NCI-H460 (cell line): ENCODE measurements at regions not wholly inside any gene's neighbourhood (a gene's known extent, or its start where the extent isn't known, plus 50 kb on each side); places are given as distances from the start of the nearest gene placed in this dataset.
"Not testable (repeated sequence)": the region's sequence is repeated elsewhere in the genome, so short reads cannot be mapped to it uniquely, and the experiment has no call there.

Source experiments
- DNase-seq: peaks from one replicate; pipeline ENCODE4 v3.0.0-alpha.2; 2016; ENCODE audit warnings: low read depth; ENCODE audit errors: extremely low read depth

DNA sequence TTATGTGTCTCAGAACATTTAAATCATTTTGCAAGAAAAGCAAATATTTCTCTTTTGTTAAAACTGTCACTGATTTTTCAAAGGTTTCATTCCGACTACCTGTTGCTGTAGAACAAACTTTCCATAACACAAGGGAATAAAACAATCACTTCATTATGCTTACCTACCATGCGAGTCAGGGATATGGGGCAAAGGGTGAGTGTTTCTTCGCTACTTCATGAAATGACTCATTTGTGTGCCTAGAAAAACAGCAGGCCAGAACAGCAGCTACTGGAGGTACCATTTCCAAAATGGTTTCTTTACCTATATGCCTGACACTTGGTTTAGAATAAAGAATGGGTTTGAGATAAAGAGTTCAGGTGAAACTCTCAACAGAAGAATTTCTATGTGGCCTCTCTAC, 712.5 kb downstream of the PLOD2 start:
- DNase-seq: no peak

DNA sequence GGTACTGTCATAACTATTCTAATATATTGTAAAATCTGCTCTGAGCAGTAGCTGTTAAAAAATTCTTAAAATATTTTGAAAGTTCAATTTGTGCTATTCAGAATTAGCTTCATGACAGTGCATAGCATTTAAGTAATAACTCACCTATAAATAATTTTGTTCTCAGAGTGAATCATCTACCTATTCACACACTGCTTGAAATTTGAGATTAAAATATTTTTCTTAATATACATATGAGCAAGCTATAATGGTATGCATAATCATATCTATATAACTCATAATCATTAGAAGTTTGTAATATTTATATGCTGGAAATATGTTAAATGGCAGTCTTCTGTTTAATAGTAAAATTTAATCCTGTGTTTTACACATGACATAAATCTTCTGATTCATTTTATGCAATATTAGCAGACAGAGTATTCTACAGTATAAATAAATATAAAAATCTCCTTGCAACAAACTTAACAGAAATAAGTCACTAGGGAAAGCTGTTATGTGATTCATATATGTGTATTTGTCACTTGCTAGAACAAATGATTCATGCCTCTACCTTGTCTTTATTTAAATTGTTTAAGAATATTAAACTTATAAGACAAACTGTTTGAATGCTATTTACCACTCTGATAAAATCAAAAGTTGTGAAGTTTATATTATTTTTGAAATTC, 710.8 kb downstream of the PLOD2 start:
- no peak for DNase-seq

DNA sequence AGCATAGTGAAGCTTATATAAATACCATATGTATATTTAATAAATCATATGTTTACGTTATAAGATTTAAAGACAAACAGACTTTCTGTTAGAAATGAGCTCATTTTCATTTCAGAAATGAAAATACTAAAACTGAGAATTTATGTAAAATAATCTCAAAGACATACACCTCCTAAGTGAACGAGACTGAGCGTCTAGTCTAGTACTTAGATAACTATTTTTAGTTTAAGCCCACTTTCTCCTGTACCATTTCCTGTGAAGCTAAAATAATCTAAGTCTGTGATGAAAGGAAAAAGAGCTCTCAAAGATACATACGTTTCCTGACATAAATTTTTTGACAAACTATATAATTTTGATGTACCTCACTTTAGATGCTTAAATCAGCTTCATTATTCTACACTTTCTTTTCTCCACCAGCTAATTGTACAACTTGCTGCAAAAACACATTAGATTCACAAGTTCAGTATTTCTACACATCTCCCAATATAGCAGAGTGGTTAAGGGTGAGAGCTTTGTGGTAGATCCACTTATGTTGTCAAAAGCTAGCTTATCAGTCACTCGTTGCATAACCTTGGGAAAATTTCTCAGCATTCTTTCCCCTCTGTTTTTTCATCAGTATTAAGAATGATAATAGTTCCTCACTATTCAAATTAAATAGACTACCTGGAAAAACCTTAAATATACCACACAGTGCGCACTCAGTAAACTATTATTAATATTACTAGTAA, 703.0 kb downstream of the PLOD2 start:
- no peak for DNase-seq

DNA sequence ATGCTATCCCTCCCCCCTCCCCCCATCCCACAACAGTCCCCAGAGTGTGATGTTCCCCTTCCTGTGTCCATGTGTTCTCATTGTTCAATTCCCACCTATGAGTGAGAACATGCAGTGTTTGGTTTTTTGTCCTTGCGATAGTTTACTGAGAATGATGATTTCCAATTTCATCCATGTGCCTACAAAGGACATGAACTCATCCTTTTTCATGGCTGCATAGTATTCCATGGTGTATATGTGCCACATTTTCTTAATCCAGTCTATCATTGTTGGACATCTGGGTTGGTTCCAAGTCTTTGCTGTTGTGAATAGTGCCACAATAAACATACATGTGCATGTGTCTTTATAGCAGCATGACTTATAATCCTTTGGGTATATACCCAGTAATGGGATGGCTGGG, 701.3 kb downstream of the PLOD2 start:
- not testable (repeated sequence) for DNase-seq

DNA sequence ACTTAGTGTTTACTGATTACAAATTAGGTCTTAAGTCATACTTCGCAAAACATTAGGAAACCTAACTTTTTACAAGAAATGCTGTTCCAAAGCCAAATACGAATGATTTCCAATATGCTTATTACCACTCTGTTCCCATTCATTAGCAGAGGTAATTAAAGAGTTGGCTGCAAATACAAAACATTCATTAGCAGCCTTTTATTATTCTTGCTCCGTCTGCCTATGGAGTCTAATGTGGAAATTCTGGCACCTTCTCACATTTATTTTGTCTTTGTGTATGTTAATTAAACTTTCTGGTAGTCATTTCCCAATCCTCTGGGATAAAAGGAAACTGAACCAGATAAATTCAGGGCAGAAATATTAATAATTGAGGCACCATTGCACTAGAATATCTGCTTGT, 689.0 kb downstream of the PLOD2 start:
- no peak for DNase-seq

DNA sequence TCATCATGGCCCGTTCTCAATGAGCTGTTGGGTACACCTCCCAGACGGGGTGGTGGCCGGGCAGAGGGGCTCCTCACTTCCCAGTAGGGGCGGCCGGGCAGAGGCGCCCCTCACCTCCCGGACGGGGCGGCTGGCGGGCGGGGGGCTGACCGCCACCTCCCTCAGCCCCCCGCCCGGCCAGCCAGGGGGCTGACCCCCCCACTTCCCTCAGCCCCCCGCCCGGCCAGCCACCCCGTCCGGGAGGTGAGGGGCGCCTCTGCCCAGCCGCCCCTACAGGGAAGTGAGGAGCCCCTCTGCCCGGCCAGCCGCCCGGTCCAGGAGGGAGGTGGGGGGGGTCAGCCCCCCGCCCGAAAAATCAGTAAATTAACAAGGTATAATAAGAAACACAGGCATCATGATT, 678.2 kb downstream of the PLOD2 start:
- DNase-seq: not testable (repeated sequence)

DNA sequence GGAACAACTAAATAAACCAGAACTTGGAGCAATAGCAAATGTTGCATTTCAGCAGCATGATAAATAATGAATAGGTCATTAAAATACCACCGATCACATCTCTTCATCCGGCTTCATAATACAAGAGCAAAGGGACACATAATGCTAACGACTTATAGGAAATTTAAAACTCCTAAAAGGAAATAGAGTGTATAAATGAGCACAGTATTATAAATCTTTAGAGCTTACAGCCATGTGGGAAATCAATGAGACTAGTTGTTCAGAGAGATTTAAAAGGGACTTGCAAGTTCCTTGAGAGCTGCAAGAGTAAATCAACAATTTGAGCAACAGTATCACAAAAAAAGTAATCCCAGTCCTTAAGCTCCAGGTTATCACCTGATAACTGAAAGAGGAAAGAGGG, 677.0 kb downstream of the PLOD2 start:
- no peak for DNase-seq

DNA sequence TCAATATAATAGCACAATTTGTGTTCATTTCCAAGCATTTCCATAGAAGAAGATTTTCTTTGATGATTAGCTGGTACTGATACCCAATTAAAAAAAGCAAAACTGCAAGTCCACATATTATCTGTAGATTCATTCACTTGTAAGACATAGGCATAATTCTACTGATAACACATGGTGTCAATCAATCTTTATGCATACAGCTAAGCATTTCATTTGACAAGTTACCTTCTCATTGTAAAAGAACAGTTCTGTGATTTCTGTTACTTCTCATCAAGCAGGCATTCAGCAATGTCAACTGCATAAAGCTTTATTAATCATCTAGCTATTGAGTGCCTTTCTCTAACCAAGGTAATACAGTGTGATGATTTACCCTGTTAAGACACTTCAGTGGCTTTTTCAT, 672.0 kb downstream of the PLOD2 start:
- DNase-seq: no peak

DNA sequence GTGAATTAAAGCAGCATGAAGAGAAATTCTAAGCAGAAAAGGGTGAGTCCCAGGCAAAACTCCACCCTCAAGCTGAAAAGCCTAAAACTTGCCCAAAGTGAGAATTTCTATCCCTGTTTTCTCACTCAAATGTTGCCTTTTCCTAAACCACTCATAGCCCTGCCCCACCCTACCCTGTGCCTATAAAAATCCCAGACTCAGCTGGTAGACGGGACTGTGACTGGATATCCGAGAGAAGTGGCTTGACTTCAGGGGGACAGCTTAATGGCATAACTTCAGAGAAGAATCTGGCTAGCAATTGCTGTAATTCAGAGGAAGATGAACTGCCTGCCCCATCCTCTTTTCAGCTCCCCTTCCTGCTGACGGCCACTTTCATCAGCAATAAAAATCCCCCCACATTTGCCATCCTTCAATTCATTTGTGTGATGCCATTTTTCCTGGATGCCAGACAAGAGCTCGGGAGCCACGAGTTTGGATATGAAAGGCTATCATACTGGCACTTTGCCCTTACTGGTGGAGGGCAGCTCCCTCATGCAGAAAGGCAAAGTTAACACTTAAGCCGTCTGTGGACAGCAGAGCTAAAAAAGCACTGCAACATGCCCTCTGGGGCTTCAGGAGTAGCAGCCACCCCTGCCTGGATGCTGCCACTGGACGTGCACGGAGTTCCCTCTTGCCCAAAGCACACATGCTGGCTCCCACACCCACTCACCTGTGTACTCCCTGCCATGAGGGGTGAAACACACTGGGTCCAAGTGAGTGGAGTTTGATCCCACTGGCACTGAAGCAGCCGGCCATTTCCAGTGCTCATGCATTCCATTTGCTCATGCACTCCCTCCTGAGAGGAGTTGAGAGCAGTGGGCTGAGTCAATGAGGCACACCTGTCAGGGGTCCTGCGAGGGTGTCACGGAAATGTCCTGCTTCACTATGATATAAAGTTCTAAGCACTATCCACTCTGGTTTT, 670.6 kb downstream of the PLOD2 start:
- no peak for DNase-seq

DNA sequence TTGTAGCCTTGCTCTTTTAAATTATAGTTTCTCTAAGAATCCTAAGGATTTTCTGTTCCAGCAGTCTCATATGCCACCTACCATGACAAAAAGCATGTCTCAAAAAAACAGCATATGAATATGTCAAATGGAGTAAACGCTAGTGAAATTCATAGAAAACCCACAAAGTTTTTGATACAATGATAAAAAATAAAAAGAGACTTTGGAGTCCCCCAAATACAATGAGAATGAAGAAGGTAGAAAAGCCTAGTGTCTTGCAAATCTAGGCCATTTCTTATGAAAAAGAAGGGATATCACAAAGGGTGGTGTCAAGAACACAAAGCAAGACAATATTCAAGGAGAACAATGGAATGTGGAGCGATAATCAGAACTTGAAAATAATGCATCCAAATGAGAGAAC, 668.5 kb downstream of the PLOD2 start:
- DNase-seq: no peak

DNA sequence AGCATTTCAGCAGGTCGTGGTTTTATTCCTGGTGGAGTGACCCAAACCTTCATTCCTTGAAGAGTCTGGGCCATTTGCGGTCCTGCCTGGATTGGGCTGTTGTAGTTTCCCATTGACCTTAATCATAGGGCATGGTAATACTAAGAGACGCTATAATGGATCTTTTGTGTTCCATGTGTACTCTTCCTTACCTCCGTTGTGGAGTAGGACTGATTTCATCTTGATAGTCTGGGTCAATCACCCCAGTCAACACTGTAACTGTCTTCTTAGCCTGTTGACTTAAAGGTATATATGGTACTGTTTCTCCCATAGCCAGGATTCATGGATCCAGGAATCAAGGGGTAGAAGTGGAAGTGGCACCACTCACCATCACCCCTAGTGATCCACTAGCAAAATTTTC, 643.6 kb downstream of the PLOD2 start:
- not testable (repeated sequence) for DNase-seq

DNA sequence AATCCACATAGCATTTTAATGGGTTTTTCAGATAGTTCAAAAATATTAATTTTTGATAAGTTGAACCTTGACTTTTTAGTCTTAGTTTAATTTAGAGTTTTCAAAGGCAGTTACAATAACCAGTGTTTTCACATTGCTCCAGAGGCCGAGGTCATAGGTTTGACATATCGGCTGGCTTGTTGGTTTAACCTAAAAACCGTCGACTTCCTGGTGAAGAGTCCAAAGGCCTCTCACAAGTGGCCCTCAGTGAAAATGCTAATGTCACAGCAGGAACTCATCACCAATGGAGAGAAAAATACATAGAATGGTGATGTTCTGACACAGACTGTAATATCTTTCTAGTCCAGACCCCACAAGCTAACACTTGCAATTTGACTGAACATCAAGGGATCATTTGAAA, 642.3 kb downstream of the PLOD2 start:
- no peak for DNase-seq

DNA sequence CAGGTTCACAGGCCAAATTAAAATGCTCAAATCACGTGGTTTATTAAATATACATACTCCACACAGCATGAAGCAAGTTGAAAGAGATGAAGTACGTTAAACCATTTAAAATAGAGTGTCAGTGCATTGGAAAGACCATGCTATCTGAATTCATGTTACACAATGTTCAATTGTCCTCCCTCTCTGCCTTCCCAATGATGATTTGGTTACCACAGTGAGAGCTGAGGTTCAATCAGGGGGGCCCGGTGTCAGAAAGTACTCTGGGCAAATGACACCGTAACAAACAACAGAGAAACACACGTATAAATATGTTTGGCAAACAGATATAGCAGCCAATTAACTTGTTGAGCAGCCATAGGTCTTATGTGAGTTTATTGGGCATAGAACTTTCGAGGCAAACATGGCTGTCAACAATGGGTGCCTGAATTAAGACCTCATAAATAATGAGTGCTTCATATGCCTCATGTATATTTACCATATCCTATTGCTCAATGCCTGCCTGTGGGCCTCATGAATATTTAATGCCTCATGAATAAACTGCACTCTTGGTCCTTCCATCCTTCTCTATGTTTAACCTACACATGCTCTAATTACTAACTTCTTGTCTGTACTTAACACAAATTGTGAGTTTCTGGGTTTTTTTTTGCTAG, 641.5 kb downstream of the PLOD2 start:
- no peak for DNase-seq

DNA sequence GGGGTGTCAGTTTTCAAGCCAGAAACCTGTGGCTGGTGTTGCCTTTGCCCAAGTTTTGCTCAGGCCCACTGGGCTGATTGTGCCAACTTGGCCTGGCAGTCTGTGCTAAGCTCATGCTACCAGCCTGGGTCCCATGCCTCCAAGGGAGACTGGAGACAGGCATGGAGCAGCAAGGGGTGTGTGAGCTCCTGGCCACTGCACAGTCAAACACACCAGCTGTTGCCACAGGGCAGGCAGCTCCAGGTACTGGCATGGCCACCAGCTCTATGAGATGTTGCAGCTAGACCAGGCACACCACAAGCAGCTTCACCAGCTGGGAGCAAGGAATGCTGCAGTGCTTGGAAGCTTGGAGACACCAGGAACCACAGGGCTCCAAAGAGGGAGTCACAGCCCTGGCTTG, 638.8 kb downstream of the PLOD2 start:
- DNase-seq: no peak

DNA sequence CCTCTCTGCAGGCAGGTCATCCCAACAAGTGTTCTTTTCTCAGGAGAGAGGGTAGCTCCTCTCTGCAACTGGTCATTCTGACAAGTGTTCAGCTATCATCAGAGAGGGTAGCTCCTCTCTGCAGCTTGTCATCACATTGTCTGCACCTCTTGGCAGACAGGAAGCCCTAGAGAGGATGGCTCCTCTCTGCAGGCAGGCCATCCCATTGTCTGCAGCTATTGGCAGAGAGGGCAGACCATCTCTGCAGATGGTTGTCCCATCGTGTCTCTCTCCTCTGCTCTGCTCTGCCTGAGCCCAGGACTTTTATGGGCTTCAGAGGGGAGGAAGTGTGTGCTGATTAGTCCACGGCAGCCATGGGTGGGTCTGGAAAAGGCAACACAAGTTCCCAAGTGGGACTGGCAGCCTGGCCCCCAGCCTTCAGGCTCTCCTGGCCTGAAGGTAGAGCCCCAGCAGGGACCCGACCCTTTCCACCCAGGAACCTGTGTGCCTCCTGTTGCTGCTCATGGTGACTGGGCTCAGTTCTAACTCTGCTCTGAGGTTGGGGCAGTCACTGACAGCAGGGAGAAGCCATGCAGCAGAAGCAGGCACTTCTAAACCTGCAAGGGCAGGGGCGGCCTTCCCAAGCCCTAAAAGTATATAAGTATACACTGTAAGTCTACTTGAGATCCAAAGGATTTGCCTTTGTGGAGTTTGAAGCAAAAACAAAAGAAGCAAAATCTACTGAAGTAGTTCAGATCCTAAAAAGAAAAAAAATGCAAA, 637.9 kb downstream of the PLOD2 start:
- no peak for DNase-seq

DNA sequence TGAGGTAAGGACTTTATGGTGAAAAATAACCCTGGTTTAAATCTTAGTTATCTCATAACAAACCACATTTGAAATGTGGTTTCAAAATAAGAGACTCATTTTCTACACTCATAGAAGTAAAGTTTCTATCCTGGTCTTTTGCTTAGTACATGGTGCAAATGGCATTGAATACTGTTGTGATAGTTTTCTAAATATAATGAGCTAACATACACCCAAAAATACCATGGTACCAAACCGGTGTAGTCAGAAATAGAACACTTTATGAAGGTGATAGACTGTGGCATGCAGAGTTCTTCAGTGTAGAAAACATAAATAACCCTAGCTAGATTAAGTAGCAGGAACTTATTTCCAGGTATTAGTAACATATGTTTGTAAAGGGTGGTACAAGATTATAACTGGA, 629.4 kb downstream of the PLOD2 start:
- DNase-seq: no peak

DNA sequence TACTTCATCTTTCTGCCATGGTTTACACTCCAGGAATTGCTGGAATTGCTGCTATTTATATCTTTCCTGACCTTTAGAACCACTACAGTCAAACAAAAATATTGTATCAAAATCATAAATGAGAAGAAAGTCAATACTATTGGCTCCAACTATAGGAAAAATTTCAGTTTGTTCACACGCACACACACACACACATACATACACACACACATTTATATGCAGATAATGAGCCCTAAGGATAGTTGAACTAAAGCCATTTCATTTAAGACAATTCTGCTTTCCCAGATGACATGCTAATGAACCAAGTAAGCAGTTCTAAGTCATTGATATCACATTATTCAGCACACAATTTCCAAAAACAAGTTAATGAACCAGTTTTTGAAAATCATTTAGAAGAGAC, 627.3 kb downstream of the PLOD2 start:
- no peak for DNase-seq

DNA sequence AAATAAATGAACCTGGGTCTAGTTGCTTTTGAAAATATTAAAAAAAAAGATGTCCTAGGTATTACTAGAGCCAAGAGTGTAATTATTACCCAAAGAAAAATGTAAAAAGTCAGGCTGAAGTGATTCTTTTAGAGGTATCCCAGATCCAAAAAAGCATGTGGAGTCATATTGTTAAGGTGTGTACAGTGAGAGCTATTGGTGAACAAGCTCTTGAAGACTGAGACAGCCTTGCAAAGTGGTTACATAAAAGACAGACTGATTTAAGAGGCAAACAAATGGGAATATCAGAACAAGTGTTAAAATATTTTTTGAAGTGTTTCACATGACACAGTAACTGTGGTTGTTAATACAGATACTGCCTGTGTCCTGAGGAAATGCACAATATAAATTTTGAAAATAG, 624.5 kb downstream of the PLOD2 start:
- no peak for DNase-seq

DNA sequence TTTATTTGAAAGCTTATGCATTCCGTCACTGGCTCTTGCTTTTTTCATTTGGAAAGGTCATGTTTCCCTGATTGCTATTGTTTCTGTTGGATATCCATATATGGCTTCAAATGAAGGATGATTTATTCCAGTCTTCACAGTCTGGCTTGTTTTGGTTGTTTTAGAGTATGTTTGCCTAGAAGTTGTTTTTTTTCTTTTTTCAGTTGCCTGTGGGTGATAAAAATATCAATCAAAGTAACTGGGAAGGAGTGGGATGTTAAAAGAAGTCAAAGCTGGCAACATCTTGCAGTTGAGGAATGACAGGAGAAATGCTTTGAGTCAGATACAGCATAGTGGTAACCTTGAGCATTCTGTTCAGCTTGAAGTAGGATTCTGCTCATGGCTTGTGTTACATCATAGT, 610.5 kb downstream of the PLOD2 start:
- DNase-seq: no peak

DNA sequence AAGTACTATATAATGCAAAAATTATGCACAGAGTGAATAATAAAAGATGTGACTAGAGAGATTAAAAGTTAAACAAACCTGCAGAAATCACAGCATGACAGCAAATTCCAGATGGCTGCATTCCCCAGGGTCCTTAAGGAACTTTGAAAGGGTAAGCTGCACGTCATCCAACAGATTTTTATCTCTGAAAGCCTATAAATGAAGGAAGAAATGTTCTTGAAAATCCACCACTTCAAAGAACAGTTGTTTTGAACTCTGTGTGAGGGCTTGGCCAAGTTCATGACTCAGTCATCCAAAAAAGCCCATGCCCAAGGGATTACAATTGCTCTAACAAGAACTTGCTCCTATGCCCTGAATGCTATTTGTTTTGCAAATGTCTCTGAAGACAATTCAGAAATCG, 603.6 kb downstream of the PLOD2 start:
- DNase-seq: no peak
